MM.1S (cell line): ENCODE measurements at regions not wholly inside any gene's neighbourhood (a gene's known extent, or its start where the extent isn't known, plus 50 kb on each side); places are given as distances from the start of the nearest gene placed in this dataset.

Experiments
- CTCF ChIP-seq: fragments of 300-600 bp; sonication (generic); IDR thresholded peaks from 2 replicates; pipeline ENCODE4 v1.5.1; 2016; ENCODE audit warnings: antibody characterized with exemption, low read length, mixed read lengths
- EZH2 ChIP-seq: fragments of 300-600 bp; sonication (generic); optimal IDR thresholded peaks from 2 replicates; pipeline ENCODE3; 2017; ENCODE audit warnings: low read depth, mild to moderate bottlenecking, antibody characterized with exemption, low read length, mixed read lengths
- EZH2phosphoT487 ChIP-seq: fragments of 300-600 bp; sonication (generic); IDR thresholded peaks from 2 replicates; pipeline ENCODE4 v1.6.1; 2018; ENCODE audit warnings: antibody characterized with exemption, low read length

DNA sequence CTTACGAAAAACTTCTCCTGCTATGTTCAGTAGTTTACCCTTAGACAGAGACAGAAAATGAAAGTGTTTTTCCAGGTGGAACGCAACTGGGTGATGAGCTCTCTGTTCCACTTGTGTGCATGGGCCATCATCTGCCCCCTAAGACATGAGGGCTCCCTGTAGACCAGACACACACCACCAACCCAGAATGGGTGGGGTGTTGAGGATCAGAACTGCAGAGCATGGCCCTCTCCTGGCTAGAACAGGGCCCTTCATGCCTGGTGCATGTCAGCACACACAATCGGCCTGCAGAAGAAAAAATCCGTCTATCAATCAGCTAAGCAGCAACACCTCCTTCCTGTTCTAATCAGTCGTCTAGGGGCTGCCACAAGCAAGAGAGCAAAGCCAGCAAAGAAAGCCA is 186.2 kb upstream of the INHBA start:
- TF ChIP-seq CTCF (no peak), EZH2 (no peak), EZH2phosphoT487 (no peak)
